ENCODE measurements at regions not wholly inside any gene's neighbourhood (a gene's known extent, or its start where the extent isn't known, plus 50 kb on each side); places are given as distances from the start of the nearest gene placed in this dataset.
"Not testable (repeated sequence)": the region's sequence is repeated elsewhere in the genome, so short reads cannot be mapped to it uniquely, and the experiment has no call there.

GRCh38 chr22:15849772-15850171 lies 159.9 kb downstream of the POTEH start:
- DNase-seq, result not testable (repeated sequence)

GRCh38 chr22:15853716-15854373 lies 164.0 kb downstream of the POTEH start:
- DNase-seq, result not testable (repeated sequence)

GRCh38 chr22:15854421-15854820 lies 164.6 kb downstream of the POTEH start:
- not testable (repeated sequence) for DNase-seq

GRCh38 chr22:15854978-15855377 lies 165.2 kb downstream of the POTEH start:
- DNase-seq, result not testable (repeated sequence)

- DNase-seq, result not testable (repeated sequence)
These were observed 191.1 kb downstream of the POTEH start for GRCh38 chr22:15880926-15881325.

- DNase-seq, result not testable (repeated sequence)
These were observed 214.5 kb downstream of the POTEH start for GRCh38 chr22:15904326-15904725.

GRCh38 chr22:15911704-15912103 lies 221.9 kb downstream of the POTEH start:
- DNase-seq, result not testable (repeated sequence)

GRCh38 chr22:15919120-15919519 lies 229.3 kb downstream of the POTEH start:
- not testable (repeated sequence) for DNase-seq

- not testable (repeated sequence) for DNase-seq
These were observed 231.1 kb downstream of the POTEH start for GRCh38 chr22:15920941-15921340.

- DNase-seq, result not testable (repeated sequence)
These were observed 232.3 kb downstream of the POTEH start for GRCh38 chr22:15922132-15922531.

GRCh38 chr22:15922666-15923065 lies 232.8 kb downstream of the POTEH start:
- DNase-seq, result not testable (repeated sequence)

- not testable (repeated sequence) for DNase-seq
These were observed 235.0 kb downstream of the POTEH start for GRCh38 chr22:15924820-15925219.

- peak; percentile 20 for DNase-seq
These were observed 237.3 kb downstream of the POTEH start for GRCh38 chr22:15927172-15927571.

Measured in DMS153 (cell line).